NCI-H2227 treated with DMSO at 0.1 percent for 48 hours (cell line): ENCODE measurements at regions not wholly inside any gene's neighbourhood (a gene's known extent, or its start where the extent isn't known, plus 50 kb on each side); places are given as distances from the start of the nearest gene placed in this dataset.
"Not testable (repeated sequence)": the region's sequence is repeated elsewhere in the genome, so short reads cannot be mapped to it uniquely, and the experiment has no call there.

ENCODE experiments used
- DNase-seq: peaks from one replicate; lab custom pipeline; 2025; lab: John Stamatoyannopoulos, UW

- no peak for DNase-seq
These were observed 205.7 kb upstream of the APCDD1 start for GRCh38 chr18:10248738-10249137.

- DNase-seq: no peak
These were observed 205.2 kb upstream of the APCDD1 start for GRCh38 chr18:10249270-10249669.

- no peak for DNase-seq
These were observed 204.6 kb upstream of the APCDD1 start for GRCh38 chr18:10249801-10250200.

GRCh38 chr18:10252494-10252893, 201.9 kb upstream of the APCDD1 start:
- no peak for DNase-seq

GRCh38 chr18:10252952-10253705, 201.3 kb upstream of the APCDD1 start:
- DNase-seq: no peak

GRCh38 chr18:10256276-10256675, 198.2 kb upstream of the APCDD1 start:
- not testable (repeated sequence) for DNase-seq

- DNase-seq: no peak
These were observed 195.5 kb upstream of the APCDD1 start for GRCh38 chr18:10258836-10259474.

- no peak for DNase-seq
These were observed 194.5 kb upstream of the APCDD1 start for GRCh38 chr18:10259901-10260300.

GRCh38 chr18:10261344-10262276, 192.8 kb upstream of the APCDD1 start:
- DNase-seq: no peak

GRCh38 chr18:10262566-10262965, 191.9 kb upstream of the APCDD1 start:
- peak; percentile 46 for DNase-seq

GRCh38 chr18:10264260-10264659, 190.2 kb upstream of the APCDD1 start:
- no peak for DNase-seq

- no peak for DNase-seq
These were observed 188.7 kb upstream of the APCDD1 start for GRCh38 chr18:10265560-10266333.

GRCh38 chr18:10266334-10266590, 188.2 kb upstream of the APCDD1 start:
- DNase-seq: no peak

- no peak for DNase-seq
These were observed 185.2 kb upstream of the APCDD1 start for GRCh38 chr18:10269261-10269660.

GRCh38 chr18:10270151-10270571, 184.3 kb upstream of the APCDD1 start:
- DNase-seq: no peak

GRCh38 chr18:10271481-10271880, 183.0 kb upstream of the APCDD1 start:
- DNase-seq: no peak

GRCh38 chr18:10274301-10274700, 180.1 kb upstream of the APCDD1 start:
- DNase-seq: no peak

- DNase-seq: no peak
These were observed 178.9 kb upstream of the APCDD1 start for GRCh38 chr18:10275486-10275885.

- no peak for DNase-seq
These were observed 176.2 kb upstream of the APCDD1 start for GRCh38 chr18:10278265-10278664.

- no peak for DNase-seq
These were observed 175.0 kb upstream of the APCDD1 start for GRCh38 chr18:10279471-10279870.

- no peak for DNase-seq
These were observed 174.4 kb upstream of the APCDD1 start for GRCh38 chr18:10279905-10280644.
